HUES6 (cell line): ENCODE measurements at regions not wholly inside any gene's neighbourhood (a gene's known extent, or its start where the extent isn't known, plus 50 kb on each side); places are given as distances from the start of the nearest gene placed in this dataset.
A peak's percentile ranks its signal among the peaks of the same experiment; 100 is the strongest.

Source experiments
- H3K27ac ChIP-seq: 2 replicates; pipeline ENCODE4 v1.7.0; 2013; ENCODE audit warnings: low read depth, mild to moderate bottlenecking, low read length, inconsistent platforms
- H3K27me3 ChIP-seq: 2 replicates; pipeline ENCODE4 v1.6.1; 2013; ENCODE audit warnings: low read length; ENCODE audit not compliant: control insufficient read depth, insufficient read depth
- H3K36me3 ChIP-seq: 2 replicates; pipeline ENCODE4 v1.6.1; 2013; ENCODE audit warnings: low read length; ENCODE audit not compliant: control insufficient read depth, insufficient read depth
- H3K4me1 ChIP-seq: 2 replicates; pipeline ENCODE4 v1.6.1; 2013; ENCODE audit warnings: low read length; ENCODE audit not compliant: control insufficient read depth, insufficient read depth
- H3K4me3 ChIP-seq: 2 replicates; pipeline ENCODE4 v1.5.1; 2013; ENCODE audit warnings: low read depth, low read length
- H3K9ac ChIP-seq: one replicate; pipeline ENCODE4 v1.6.1; 2013; ENCODE audit warnings: mild to moderate bottlenecking, low read length
- H3K9me3 ChIP-seq: 2 replicates; pipeline ENCODE4 v1.6.1; 2013; ENCODE audit warnings: low read depth, low read length; ENCODE audit not compliant: control insufficient read depth, insufficient read depth

GRCh38 chr5:57396701-57397100, 85.9 kb downstream of the ACTBL2 start:
- no peak overlapping the region for H3K4me3 ChIP-seq

GRCh38 chr5:57394421-57395210, 88.0 kb downstream of the ACTBL2 start:
- H3K4me1 ChIP-seq = no peaks in the 10 kb centered on the region
- no peak overlapping the region for H3K9ac ChIP-seq
- H3K36me3 ChIP-seq = no peaks in the 10 kb centered on the region
- no peaks in the 10 kb centered on the region for H3K9me3 ChIP-seq
- no peak overlapping the region for H3K27ac ChIP-seq
- H3K4me3 ChIP-seq = no peak overlapping the region
- H3K27me3 ChIP-seq = no peaks in the 10 kb centered on the region

More at GRCh38 chr5:57396701-57397100, 85.9 kb downstream of the ACTBL2 start:
- Histone ChIP-seq H3K4me1 (no peaks in the 10 kb centered on the region), H3K27ac (no peak overlapping the region), H3K36me3 (no peaks in the 10 kb centered on the region), H3K9me3 (no peaks in the 10 kb centered on the region), H3K9ac (no peak overlapping the region), H3K27me3 (no peaks in the 10 kb centered on the region)

GRCh38 chr5:57386958-57387357, 95.7 kb downstream of the ACTBL2 start:
- H3K36me3 ChIP-seq = no peaks in the 10 kb centered on the region
- H3K4me1 ChIP-seq = no peaks in the 10 kb centered on the region
- no peak overlapping the region for H3K9ac ChIP-seq
- H3K9me3 ChIP-seq = no peaks in the 10 kb centered on the region
- no peak overlapping the region for H3K27ac ChIP-seq
- no peaks in the 10 kb centered on the region for H3K27me3 ChIP-seq
- no peak overlapping the region for H3K4me3 ChIP-seq

GRCh38 chr5:57383093-57383861, 99.3 kb downstream of the ACTBL2 start:
- Histone ChIP-seq H3K4me1 (no peaks in the 10 kb centered on the region), H3K9me3 (no peaks in the 10 kb centered on the region), H3K4me3 (no peak overlapping the region), H3K36me3 (no peaks in the 10 kb centered on the region), H3K27me3 (no peaks in the 10 kb centered on the region), H3K9ac (no peak overlapping the region), H3K27ac (peak overlapping the region; percentile 45; the same call in 1 of the 2 replicates)

GRCh38 chr5:57382655-57383054, 100.0 kb downstream of the ACTBL2 start:
- H3K4me3 ChIP-seq = no peak overlapping the region
- H3K9me3 ChIP-seq = no peaks in the 10 kb centered on the region
- H3K9ac ChIP-seq = no peak overlapping the region
- no peaks in the 10 kb centered on the region for H3K36me3 ChIP-seq
- H3K27me3 ChIP-seq = no peaks in the 10 kb centered on the region
- H3K27ac ChIP-seq = no peak overlapping the region
- no peaks in the 10 kb centered on the region for H3K4me1 ChIP-seq

GRCh38 chr5:57370376-57370775, 112.2 kb downstream of the ACTBL2 start:
- no peak overlapping the region for H3K9ac ChIP-seq
- H3K4me1 ChIP-seq = no peaks in the 10 kb centered on the region
- no peaks in the 10 kb centered on the region for H3K27me3 ChIP-seq
- H3K27ac ChIP-seq = no peak overlapping the region
- H3K36me3 ChIP-seq = no peaks in the 10 kb centered on the region
- H3K9me3 ChIP-seq = no peaks in the 10 kb centered on the region
- H3K4me3 ChIP-seq = no peak overlapping the region

GRCh38 chr5:57368010-57368409, 114.6 kb downstream of the ACTBL2 start:
- H3K27ac ChIP-seq = no peak overlapping the region
- H3K27me3 ChIP-seq = no peaks in the 10 kb centered on the region
- H3K36me3 ChIP-seq = no peaks in the 10 kb centered on the region
- no peaks in the 10 kb centered on the region for H3K4me1 ChIP-seq
- no peaks in the 10 kb centered on the region for H3K9me3 ChIP-seq
- no peak overlapping the region for H3K4me3 ChIP-seq
- H3K9ac ChIP-seq = no peak overlapping the region

- H3K9me3 ChIP-seq = no peaks in the 10 kb centered on the region
- no peak overlapping the region for H3K27ac ChIP-seq
- no peak overlapping the region for H3K9ac ChIP-seq
- H3K36me3 ChIP-seq = no peaks in the 10 kb centered on the region
- no peaks in the 10 kb centered on the region for H3K4me1 ChIP-seq
- no peak overlapping the region for H3K4me3 ChIP-seq
- no peaks in the 10 kb centered on the region for H3K27me3 ChIP-seq
Observed at GRCh38 chr5:57366744-57367143, 115.9 kb downstream of the ACTBL2 start.

- Histone ChIP-seq H3K9me3 (no peaks in the 10 kb centered on the region), H3K27ac (no peak overlapping the region), H3K27me3 (no peaks in the 10 kb centered on the region), H3K36me3 (no peaks in the 10 kb centered on the region), H3K4me3 (no peak overlapping the region), H3K9ac (no peak overlapping the region), H3K4me1 (no peaks in the 10 kb centered on the region)
Observed at GRCh38 chr5:57362951-57363350, 119.7 kb downstream of the ACTBL2 start.

- Histone ChIP-seq H3K36me3 (no peaks in the 10 kb centered on the region), H3K27me3 (no peaks in the 10 kb centered on the region), H3K4me3 (no peak overlapping the region), H3K27ac (no peak overlapping the region), H3K9ac (no peak overlapping the region), H3K9me3 (no peaks in the 10 kb centered on the region), H3K4me1 (no peaks in the 10 kb centered on the region)
Observed at GRCh38 chr5:57360871-57361270, 121.7 kb downstream of the ACTBL2 start.
